ENCODE measurements at regions not wholly inside any gene's neighbourhood (a gene's known extent, or its start where the extent isn't known, plus 50 kb on each side); places are given as distances from the start of the nearest gene placed in this dataset.

GRCh38 chr2:237161189-237161588 lies 75.5 kb downstream of the COPS8 start:
- no peak for DNase-seq (ENCODE audit: low spot score)
- H3K4me3 ChIP-seq = no peak overlapping the region
- H3K27ac ChIP-seq = peak overlapping the region in 1 of 2 donors; percentile 52
- no peak for TF ChIP-seq CTCF (IDR thresholded peaks at IDR 0.05)

GRCh38 chr2:237162959-237163358 lies 77.3 kb downstream of the COPS8 start:
- no peak for DNase-seq (ENCODE audit: low spot score)
- Histone ChIP-seq H3K27ac (no peak overlapping the region), H3K4me3 (no peak overlapping the region)
- TF ChIP-seq CTCF (IDR thresholded peaks at IDR 0.05) = no peak

GRCh38 chr2:237164474-237165042 lies 78.9 kb downstream of the COPS8 start:
- TF ChIP-seq CTCF (IDR thresholded peaks at IDR 0.05) = no peak
- no peak for DNase-seq (ENCODE audit: low spot score)
- H3K27ac ChIP-seq = no peak overlapping the region
- H3K4me3 ChIP-seq = no peak overlapping the region

- Histone ChIP-seq H3K27ac (no peak overlapping the region), H3K4me3 (no peak overlapping the region)
- no peak for TF ChIP-seq CTCF (IDR thresholded peaks at IDR 0.05)
- no peak for DNase-seq (ENCODE audit: low spot score)
Observed at GRCh38 chr2:237165405-237166276, 80.0 kb downstream of the COPS8 start.

GRCh38 chr2:237167038-237167437 lies 81.3 kb downstream of the COPS8 start:
- no peak overlapping the region for H3K4me3 ChIP-seq
- DNase-seq (ENCODE audit: low spot score) = no peak
- TF ChIP-seq CTCF (IDR thresholded peaks at IDR 0.05) = no peak
- no peak overlapping the region for H3K27ac ChIP-seq

GRCh38 chr2:237167934-237168333 lies 82.2 kb downstream of the COPS8 start:
- no peak for TF ChIP-seq CTCF (IDR thresholded peaks at IDR 0.05)
- Histone ChIP-seq H3K4me3 (no peak overlapping the region), H3K27ac (no peak overlapping the region)
- no peak for DNase-seq (ENCODE audit: low spot score)

- Histone ChIP-seq H3K27ac (no peak overlapping the region), H3K4me3 (no peak overlapping the region)
- no peak for TF ChIP-seq CTCF (IDR thresholded peaks at IDR 0.05)
- DNase-seq (ENCODE audit: low spot score) = no peak
Observed at GRCh38 chr2:237170020-237170419, 84.3 kb downstream of the COPS8 start.
